Endometrial microvascular endothelial cells (primary cell): ENCODE measurements at regions not wholly inside any gene's neighbourhood (a gene's known extent, or its start where the extent isn't known, plus 50 kb on each side); places are given as distances from the start of the nearest gene placed in this dataset.

Experiments used
- in situ Hi-C: cut with HindIII; loops from 2 replicates; pipeline ENCODE4 v1.10.0; 2017; ENCODE audit warnings: low sequenced_read_pairs, low pct_unique_long_range_greater_than_20kb; ENCODE audit errors: inconsistent ontology term

- in situ Hi-C loops, result no loop called here
These were observed 142.5 kb upstream of the VANGL1 start for GRCh38 chr1:115499253-115499652.

GRCh38 chr1:115496904-115497527 lies 144.8 kb upstream of the VANGL1 start:
- in situ Hi-C loops, result no loop called here

- in situ Hi-C loops, result no loop called here
These were observed 146.1 kb upstream of the VANGL1 start for GRCh38 chr1:115495625-115496024.

- in situ Hi-C loops, result no loop called here
These were observed 146.7 kb upstream of the VANGL1 start for GRCh38 chr1:115495111-115495510.

GRCh38 chr1:115493834-115494233 lies 147.9 kb upstream of the VANGL1 start:
- in situ Hi-C loops, result no loop called here

DNA sequence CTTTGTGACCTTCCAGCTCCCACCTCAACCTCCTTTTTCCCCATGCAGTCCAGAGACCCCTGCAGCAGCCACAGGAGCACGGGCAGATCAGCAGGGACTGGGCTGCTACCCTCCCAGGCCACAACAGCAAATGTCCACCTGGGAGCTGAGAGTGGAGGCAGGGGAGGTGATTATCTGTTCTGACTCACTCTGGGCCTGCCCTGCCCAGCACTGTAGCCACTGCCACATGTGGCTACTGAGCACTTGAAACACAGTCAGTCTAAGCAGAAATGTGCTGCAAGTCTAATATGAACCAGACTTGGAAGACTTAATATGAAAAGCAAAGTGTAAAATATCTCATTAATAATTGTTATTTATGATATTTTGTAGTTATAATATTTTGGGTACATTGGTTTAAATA lies 148.9 kb upstream of the VANGL1 start:
- in situ Hi-C loops, result no loop called here

DNA sequence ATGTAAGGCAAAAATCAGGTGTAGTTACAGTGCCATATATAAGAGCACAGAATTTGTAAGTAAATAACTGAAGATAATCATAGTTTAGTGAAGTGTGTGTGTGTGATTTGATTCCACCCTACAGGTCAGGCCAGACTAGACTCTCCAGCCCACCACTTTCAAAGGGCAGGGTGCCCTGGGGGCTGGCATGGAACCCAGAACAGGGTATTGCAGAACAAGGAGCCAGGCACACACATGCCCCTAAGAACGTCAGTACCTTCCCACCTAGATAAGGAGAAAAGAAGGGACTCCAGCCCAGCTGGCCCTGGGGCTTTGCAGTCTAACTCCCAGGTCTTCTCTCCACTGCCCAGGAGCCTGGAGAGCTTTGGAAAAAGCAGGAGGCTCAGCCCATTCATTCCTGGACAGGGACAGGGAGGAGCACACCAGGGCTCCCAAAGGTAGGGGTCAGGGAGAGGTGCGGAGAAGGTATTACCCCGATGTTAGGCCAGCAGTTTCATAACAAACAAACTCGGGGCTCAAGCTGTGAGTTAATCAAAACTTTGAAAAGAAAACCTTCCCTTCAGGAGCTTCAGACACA lies 149.7 kb upstream of the VANGL1 start:
- in situ Hi-C loops, result no loop called here

DNA sequence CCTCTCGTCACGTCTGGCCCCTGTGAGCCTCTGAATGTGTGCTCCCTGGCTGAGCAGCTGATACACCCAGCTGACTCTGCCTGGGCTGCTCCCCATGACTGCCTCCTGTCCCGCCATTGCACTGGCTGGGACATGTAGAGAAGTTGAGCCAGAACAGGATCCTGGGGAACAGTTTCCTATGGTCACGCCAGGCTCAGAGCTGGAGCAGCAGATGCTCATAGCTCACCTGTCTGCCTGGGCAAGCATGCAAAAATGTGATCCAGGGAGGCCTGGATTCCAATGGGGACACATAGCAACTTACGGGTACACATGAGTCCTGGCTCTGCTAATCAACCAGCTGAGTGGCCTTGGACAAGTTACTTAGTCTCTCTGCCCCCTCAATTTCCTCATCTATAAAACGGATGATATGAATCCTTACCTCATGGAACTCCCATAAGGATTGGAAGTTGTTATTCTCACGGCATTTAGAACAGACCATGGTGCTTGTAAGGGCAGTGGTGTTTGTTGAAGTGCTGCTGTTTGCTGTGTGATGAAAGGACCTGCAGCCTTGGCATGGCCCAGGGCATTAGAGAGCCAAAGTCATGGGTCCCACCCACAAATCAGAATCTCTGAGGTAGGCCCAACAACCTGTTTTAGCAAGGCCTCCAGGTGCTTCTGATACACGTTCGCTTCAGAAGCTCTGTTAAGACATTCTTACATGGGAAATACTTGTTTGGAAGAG lies 150.3 kb upstream of the VANGL1 start:
- in situ Hi-C loops, result no loop called here

- in situ Hi-C loops, result no loop called here
These were observed 141.0 kb upstream of the NGF start for GRCh38 chr1:115479055-115479482.

- in situ Hi-C loops, result no loop called here
These were observed 139.0 kb upstream of the NGF start for GRCh38 chr1:115477071-115477470.

GRCh38 chr1:115476616-115477015 lies 138.6 kb upstream of the NGF start:
- in situ Hi-C loops, result no loop called here

DNA sequence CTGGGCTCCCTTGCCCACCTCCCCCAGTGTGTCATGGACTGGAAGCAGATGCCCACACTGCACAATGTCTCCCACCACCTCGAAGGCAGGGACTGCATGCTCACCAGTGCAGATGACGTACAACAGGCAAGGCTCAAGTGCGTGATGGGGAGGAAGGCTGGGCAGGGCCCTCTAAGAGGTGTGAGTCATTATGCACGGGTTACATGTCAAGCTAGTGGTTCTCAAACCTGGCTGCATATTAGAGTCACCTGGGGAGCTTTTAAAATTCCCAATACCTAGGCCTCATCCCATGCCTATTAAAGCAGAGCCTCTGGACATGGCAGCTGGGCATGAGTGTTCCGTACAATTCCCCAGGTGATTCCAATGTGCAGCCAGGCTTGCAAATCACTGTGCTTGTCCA lies 137.9 kb upstream of the NGF start:
- in situ Hi-C loops, result no loop called here

- in situ Hi-C loops, result no loop called here
These were observed 137.2 kb upstream of the NGF start for GRCh38 chr1:115475252-115475651.

- in situ Hi-C loops, result loop anchor here (25.0 kb wide), 1 partner anchor 112 kb away; no protein-coding TSS in a partner anchor
These were observed 136.0 kb upstream of the NGF start for GRCh38 chr1:115473986-115474565.

- in situ Hi-C loops, result loop anchor here (25.0 kb wide), 1 partner anchor 108 kb away; no protein-coding TSS in a partner anchor
These were observed 131.8 kb upstream of the NGF start for GRCh38 chr1:115469703-115470476.

- in situ Hi-C loops, result loop anchor here (25.0 kb wide), 1 partner anchor 105 kb away; no protein-coding TSS in a partner anchor
These were observed 129.7 kb upstream of the NGF start for GRCh38 chr1:115467790-115468189.

- in situ Hi-C loops, result loop anchor here (25.0 kb wide), 1 partner anchor 105 kb away; no protein-coding TSS in a partner anchor
These were observed 129.1 kb upstream of the NGF start for GRCh38 chr1:115467196-115467595.

GRCh38 chr1:115466433-115466832 lies 128.4 kb upstream of the NGF start:
- in situ Hi-C loops, result loop anchor here (25.0 kb wide), 1 partner anchor 104 kb away; no protein-coding TSS in a partner anchor
